HuH-7.5 (cell line): ENCODE measurements at regions not wholly inside any gene's neighbourhood (a gene's known extent, or its start where the extent isn't known, plus 50 kb on each side); places are given as distances from the start of the nearest gene placed in this dataset.

Experiments
- DNase-seq: peaks from one replicate; pipeline ENCODE4 v3.0.0; 2011; ENCODE audit warnings: low spot score

- no peak for DNase-seq
Measured at GRCh38 chr7:18081617-18082016, 54.0 kb upstream of the PRPS1L1 start.

DNA sequence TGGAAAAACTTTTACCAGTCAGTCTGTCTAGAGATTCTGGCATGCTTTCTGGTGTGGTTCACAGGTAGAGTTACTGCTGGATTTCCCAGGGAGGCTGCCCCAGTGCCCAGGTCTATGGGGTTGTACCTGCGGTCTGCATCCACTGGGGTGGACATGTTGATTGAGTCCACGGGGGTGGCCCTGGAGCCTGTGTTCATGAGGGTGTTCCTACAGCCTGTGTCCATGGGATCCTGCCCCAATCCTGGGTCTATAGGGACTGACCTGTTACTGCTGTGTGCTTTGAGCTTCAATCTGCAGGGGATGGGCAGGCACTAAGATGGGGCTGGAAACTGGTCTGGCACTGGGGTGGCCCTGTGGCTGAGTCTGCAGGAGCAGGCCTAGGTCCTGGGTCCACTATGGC lies 54.5 kb upstream of the PRPS1L1 start:
- no peak for DNase-seq

DNA sequence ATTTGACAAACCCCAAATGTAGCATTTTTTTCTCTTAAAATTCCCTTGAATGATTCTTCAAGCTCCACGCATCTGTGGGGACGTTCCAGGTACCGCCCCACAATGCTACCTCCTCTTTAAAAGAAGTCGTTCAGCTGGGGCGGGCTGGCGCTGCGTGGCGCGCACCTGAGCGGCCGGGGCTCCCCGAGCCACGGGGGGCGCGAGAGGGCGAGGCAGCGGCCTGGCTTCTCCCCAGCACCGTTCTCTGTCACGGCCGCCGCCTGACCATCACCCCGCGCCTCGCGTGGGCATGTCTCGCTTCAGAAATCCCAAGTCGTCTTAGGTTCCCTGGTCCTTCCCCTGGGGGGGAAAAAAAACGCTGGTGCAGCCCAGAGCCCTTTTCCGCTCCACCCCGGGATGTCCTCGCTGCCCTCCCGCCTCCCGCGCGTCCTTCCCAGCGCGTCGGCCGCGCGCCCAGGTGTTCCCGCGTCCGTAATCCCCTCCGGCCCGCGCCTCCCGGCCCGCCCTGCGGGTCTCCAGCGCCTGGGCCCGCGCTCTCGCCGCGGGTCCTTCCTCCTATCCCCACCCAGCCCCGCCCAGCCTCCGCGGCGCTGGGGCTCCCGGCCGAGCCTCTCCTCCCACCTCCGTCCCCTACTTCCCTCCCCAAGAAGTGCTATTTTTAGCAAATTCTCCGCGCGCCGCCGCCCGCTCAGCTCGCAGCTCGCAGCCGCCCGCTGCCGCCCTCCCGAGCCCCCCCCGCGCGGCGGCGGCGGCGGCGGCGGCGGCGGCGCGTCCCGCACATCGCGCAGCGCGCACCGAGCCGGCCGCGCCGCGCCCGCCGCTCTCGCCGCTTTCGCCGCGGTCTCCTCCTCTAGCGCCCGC lies 58.7 kb upstream of the PRPS1L1 start:
- peak; percentile 52 for DNase-seq

DNA sequence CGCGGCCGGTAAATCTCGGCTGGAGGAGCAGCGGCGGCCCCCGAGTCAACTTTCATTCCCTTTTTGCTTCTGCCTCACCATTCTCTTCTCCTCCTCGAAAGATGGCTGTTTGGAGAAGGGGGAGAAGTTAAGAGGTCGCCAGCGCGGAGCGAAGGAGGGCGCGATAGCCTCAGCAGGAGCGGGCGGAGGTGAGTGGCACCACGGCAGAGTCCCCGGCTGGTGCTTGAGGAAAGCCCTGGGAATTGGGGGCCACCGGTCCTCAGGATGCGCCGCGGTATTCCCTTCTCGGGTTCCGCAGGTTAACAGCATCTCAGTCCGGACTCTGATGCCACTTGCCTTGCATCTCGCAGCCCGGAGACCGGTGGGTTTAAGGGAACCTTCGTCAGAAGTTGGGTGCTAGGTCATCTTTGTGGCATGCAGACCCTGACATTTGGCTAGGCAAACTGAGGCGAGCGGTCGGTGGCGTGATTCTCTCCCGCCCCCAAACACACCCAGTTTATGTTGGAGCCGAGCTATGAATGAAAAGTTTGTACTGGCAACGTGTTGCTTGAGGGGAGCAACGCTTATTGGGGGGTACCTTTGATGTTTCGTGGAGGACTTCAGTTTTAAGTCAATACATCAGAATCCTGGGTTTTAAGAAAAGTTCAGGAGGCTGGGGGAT lies 59.5 kb upstream of the PRPS1L1 start:
- peak; percentile 32 for DNase-seq

- no peak for DNase-seq
Measured at GRCh38 chr7:18087687-18088078, 60.0 kb upstream of the PRPS1L1 start.

GRCh38 chr7:18096087-18096486 lies 68.4 kb upstream of the PRPS1L1 start:
- DNase-seq = no peak

GRCh38 chr7:18102576-18102975 lies 74.9 kb upstream of the PRPS1L1 start:
- no peak for DNase-seq

DNA sequence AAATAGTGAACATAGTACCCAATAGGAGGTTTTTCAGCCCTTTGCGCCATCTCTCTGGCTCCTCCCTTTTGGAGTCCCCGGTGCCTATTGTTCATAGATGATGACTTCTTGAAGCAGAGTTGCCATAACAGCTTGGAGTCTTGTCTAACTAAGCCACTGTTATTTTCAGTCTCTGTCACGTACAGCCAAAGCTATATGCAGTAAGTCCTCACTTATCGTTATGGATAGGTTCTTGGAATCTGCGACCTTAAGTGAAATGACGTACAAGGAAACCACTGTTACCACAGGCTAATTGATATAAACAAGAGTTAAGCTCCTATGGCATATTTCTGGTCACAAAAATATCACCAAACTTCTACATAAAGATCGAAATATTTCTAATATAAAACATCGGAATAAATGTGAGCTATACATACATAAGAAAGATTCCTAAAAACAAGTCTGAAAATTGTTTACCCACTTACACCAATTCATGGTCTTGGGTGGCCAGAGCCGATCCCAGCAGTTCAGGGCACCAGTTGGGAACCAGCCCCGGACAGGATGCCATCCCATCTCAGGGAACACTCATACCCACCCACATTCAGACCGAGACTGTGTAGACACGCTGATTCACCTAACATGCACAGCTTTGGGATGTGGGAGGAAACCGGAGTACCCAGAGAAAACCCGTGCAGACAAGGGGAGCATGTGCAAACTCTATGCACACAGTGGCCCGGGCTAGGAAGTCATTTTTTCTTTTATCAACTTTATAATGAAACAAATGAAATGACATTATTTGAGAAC lies 76.0 kb upstream of the PRPS1L1 start:
- DNase-seq = no peak

DNA sequence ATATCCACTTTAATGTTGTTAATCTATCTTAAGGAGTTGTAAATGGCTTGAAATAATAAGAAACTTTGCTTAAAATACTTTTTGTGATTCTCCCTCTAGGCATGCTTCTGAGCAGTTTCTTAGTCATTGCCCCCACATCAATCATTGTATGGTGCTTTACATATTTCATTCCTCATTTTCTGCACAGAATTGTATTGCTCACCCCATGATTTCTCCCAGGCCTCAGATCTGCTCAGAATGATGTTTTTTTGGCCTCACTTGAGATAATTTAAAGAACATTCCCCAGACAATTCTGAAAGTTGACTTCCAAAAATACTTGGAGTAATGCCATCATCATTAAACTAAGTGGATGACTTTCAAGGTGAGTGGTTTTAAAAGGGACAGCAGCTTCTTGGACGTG lies 82.1 kb upstream of the PRPS1L1 start:
- no peak for DNase-seq

DNA sequence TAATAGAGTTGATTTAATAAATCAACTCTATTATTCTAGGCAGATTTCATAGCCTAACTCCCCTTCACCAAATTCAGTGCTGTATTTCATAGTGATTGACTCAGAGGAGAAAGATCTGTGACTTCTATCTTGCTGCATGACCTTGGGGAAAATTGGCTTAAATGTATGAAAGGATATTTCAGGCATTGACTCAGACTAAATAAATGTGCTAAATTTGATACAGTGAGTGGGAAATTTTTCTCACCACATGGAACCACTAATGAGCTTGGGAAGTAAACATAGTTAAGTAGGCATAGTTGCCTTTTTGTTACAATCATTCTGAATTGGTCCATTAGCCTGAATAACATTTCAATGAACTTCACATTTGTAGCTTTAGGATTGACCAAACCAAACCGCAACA lies 89.0 kb upstream of the PRPS1L1 start:
- DNase-seq = no peak

DNA sequence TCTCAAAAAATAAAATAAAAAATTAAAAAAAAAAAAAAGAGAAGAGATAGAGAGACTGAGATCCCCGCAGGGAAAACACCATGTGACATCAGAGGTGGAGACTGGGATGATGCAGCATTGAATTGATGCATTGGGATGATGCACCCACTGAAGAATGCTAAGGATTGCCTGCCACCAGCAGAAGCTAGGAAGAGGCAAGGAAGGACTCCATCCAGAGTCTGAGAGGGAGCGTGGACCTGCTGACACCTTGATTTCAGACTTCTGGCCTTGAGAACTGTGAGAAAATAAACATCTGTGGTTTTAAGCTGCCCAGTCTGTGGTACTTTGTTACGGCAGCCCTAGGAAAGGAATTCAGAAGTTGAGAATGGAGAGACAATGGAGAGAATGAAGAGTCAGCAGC lies 89.8 kb upstream of the PRPS1L1 start:
- DNase-seq = no peak

- no peak for DNase-seq
Measured at GRCh38 chr7:18119985-18120384, 92.3 kb upstream of the PRPS1L1 start.

- no peak for DNase-seq
Measured at GRCh38 chr7:18123508-18124239, 96.0 kb upstream of the PRPS1L1 start.

GRCh38 chr7:18125476-18125875 lies 97.8 kb upstream of the PRPS1L1 start:
- DNase-seq = no peak

- DNase-seq = no peak
Measured at GRCh38 chr7:18126281-18126680, 98.6 kb upstream of the PRPS1L1 start.

DNA sequence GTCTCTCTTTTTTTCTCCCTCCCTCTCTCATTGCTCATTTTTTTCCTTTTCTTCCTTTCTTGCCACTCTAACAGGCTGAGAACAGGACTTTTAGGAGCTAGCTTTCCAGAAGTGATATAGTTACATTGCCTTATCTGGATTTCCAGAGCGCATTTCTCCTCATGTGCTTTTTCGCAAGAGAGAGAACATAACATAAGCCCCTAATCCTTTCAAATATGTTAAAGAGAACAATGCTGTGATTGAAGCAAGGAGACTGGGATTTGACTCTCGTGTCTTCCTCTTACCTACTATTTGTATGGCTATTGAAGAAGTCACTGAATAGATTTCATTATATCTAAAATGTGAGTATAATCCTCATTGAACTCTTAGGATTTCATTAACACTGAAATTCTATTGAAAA lies 101.2 kb upstream of the PRPS1L1 start:
- DNase-seq = no peak

- no peak for DNase-seq
Measured at GRCh38 chr7:18132811-18133210, 105.2 kb upstream of the PRPS1L1 start.

- DNase-seq = no peak
Measured at GRCh38 chr7:18133921-18134320, 106.3 kb upstream of the PRPS1L1 start.

GRCh38 chr7:18140943-18141342 lies 113.3 kb upstream of the PRPS1L1 start:
- no peak for DNase-seq

GRCh38 chr7:18144166-18144565 lies 116.5 kb upstream of the PRPS1L1 start:
- no peak for DNase-seq

- no peak for DNase-seq
Measured at GRCh38 chr7:18145160-18145559, 117.5 kb upstream of the PRPS1L1 start.

DNA sequence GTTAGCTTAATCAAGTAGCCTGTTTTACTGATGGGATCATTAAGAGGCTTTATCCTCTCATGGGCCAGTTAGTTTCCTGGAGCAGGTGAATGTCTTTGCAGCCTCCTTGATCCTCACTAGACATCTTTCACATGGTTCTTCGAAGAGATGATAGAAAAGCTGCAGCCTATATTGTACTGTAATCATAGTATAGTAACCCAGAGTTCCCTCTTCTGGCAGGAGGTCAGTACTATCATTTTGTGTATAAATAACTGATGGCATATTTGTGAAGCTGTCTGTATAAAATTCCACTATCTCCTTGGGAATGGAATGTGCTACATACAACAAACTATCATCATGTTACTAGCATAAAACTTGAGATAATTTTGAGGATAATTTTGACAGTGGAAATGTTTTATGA lies 123.8 kb upstream of the PRPS1L1 start:
- no peak for DNase-seq
